K562 (cell line): ENCODE measurements at regions not wholly inside any gene's neighbourhood (a gene's known extent, or its start where the extent isn't known, plus 50 kb on each side); places are given as distances from the start of the nearest gene placed in this dataset.

Source experiments
- ATAC-seq: fragments of 200-7000 bp; cut with Tn5 transposase; 3 replicates; pipeline ENCODE4 v1.9.1; 2020; ENCODE audit warnings: moderate library complexity
- BruUV-seq: library from RNA; stranded (reverse); fragments of 400-500 nt; replicated peaks from 2 replicates; lab custom pipeline; 2021; lab: Mats Ljungman, UMichigan
- CTCF ChIA-PET: fragments of 300-600 bp; formaldehyde crosslinking; extraction: SDS; loops from one replicate; lab custom pipeline; 2021; ENCODE audit warnings: low intra/inter-chr PET ratio; lab: Yijun Ruan, JAX
- POLR2A ChIA-PET: fragments of 300-600, 350-650 bp; sonication (Branson Sonifier 250); formaldehyde crosslinking; extraction: SDS; loops from one replicate; lab custom pipeline; 2021; ENCODE audit warnings: antibody characterized with exemption, inconsistent platforms; lab: Yijun Ruan, JAX
- DNase-seq, 4 experiments: peaks; one replicate each; pipeline versions ENCODE4 v3.0.0 to v3.0.0-alpha.2; 2011 to 2018; ENCODE audit warnings: low spot score in 3 of 4, mixed read lengths in 3 of 4; ENCODE audit errors: extremely low read depth in 1 of 4
- FAIRE-seq: peaks from 2 replicates; lab custom pipeline; 2011; peaks lifted over from hg19 to GRCh38; lab: Jason Lieb, UNC
- H2AFZ ChIP-seq: 2 replicates; pipeline ENCODE4 v1.6.0; 2011; ENCODE audit warnings: low read depth, low read length, control low read depth, inconsistent platforms
- H3K27ac ChIP-seq: fragments of 200-600 bp; 3 replicates; pipeline ENCODE4 v1.8.0; 2011; ENCODE audit warnings: low read depth, mild to moderate bottlenecking, control low read depth, inconsistent platforms, low read length, moderate library complexity, mixed read lengths; ENCODE audit errors: extremely low read depth
- H3K27me3 ChIP-seq, 2 experiments: fragments of 300-600 bp in 1 of 2; 2 replicates in 1 of 2; 3 replicates in 1 of 2; pipeline versions ENCODE4 v1.6.0 to v1.8.0; 2011; ENCODE audit warnings: inconsistent platforms in 2 of 2, low read length in 2 of 2, mild to moderate bottlenecking in 1 of 2, mixed read lengths in 1 of 2, moderate library complexity in 1 of 2; ENCODE audit not compliant: control insufficient read depth in 2 of 2, insufficient read depth in 2 of 2
- H3K36me3 ChIP-seq: fragments of 300-600 bp; 3 replicates; pipeline ENCODE4 v1.8.0; 2011; ENCODE audit warnings: mild to moderate bottlenecking, low read length, inconsistent platforms; ENCODE audit not compliant: control insufficient read depth, insufficient read depth
- H3K4me1 ChIP-seq, 2 experiments: fragments of 200-600 bp in 1 of 2; replicated peaks in 1 of 2; 2 replicates in 1 of 2; 3 replicates in 1 of 2; pipeline versions ENCODE4 v1.5.1 to v1.8.0; 2011; ENCODE audit warnings: inconsistent platforms in 2 of 2, low read length in 2 of 2, mild to moderate bottlenecking in 1 of 2, mixed read lengths in 1 of 2, moderate library complexity in 1 of 2; ENCODE audit not compliant: control insufficient read depth in 2 of 2, insufficient read depth in 2 of 2
- H3K4me2 ChIP-seq: 2 replicates; pipeline ENCODE4 v1.6.1; 2011; ENCODE audit warnings: low read length, control low read depth, inconsistent platforms, mixed read lengths; ENCODE audit not compliant: insufficient read depth
- H3K4me3 ChIP-seq: fragments of 200-600 bp; sonication (generic), shearing (Covaris generic); 2 replicates; pipeline ENCODE4 v1.5.1; 2016; ENCODE audit warnings: control low read depth, inconsistent platforms
- H3K79me2 ChIP-seq: fragments of 200-600 bp; 3 replicates; pipeline ENCODE4 v1.8.0; 2011; ENCODE audit warnings: low read length, inconsistent platforms; ENCODE audit not compliant: control insufficient read depth, insufficient read depth
- H3K9ac ChIP-seq, 2 experiments: 2 replicates each; pipeline versions ENCODE4 v1.6.0 to v1.6.1; 2011; ENCODE audit warnings: low read depth in 2 of 2, low read length in 2 of 2, control low read depth in 1 of 2, inconsistent platforms in 1 of 2, mild to moderate bottlenecking in 1 of 2, mixed read lengths in 1 of 2; ENCODE audit not compliant: insufficient read depth in 1 of 2
- H3K9me1 ChIP-seq: one replicate; pipeline ENCODE4 v1.6.0; 2011; ENCODE audit warnings: inconsistent platforms, mild to moderate bottlenecking, low read length, moderate library complexity; ENCODE audit not compliant: control insufficient read depth, insufficient read depth
- H3K9me3 ChIP-seq: replicated peaks from 2 replicates; pipeline ENCODE4 v1.5.1; 2011; ENCODE audit warnings: low read depth, low read length, inconsistent platforms; ENCODE audit not compliant: control insufficient read depth, insufficient read depth
- H4K20me1 ChIP-seq: replicated peaks from 2 replicates; pipeline ENCODE4 v1.6.1; 2011; ENCODE audit warnings: low read length, inconsistent platforms, mixed read lengths; ENCODE audit not compliant: control insufficient read depth, insufficient read depth
- ARID1B ChIP-seq: fragments of 450-650 bp; IDR thresholded peaks from 2 replicates; pipeline ENCODE4 v1.6.1; 2016; ENCODE audit warnings: antibody characterized with exemption, mild to moderate bottlenecking, inconsistent platforms
- ASH1L ChIP-seq: fragments of 450-650 bp; IDR thresholded peaks from 2 replicates; pipeline ENCODE4 v1.6.1; 2018; ENCODE audit warnings: borderline replicate concordance, mild to moderate bottlenecking, low read depth; ENCODE audit not compliant: partially characterized antibody
- BRCA1 ChIP-seq, 2 experiments: fragments of 450-650 bp in 1 of 2; sonication (generic) in 1 of 2; formaldehyde crosslinking in 1 of 2; IDR thresholded peaks; 2 replicates each; pipeline versions ENCODE4 v1.5.0 to v1.6.1; 2017 to 2020; ENCODE audit warnings: mild to moderate bottlenecking in 1 of 2, missing genetic modification reagents in 1 of 2
- KHSRP ChIP-seq: fragments of 450-650 bp; IDR thresholded peaks from 2 replicates; pipeline ENCODE4 v1.6.1; 2017
- PHF8 ChIP-seq: fragments of 200-600 bp; sonication (generic); IDR thresholded peaks from 2 replicates; pipeline ENCODE4 v1.6.1; 2012; ENCODE audit warnings: mixed run types, mild to moderate bottlenecking, inconsistent platforms, low read length, moderate library complexity, borderline replicate concordance
- ZNF121 ChIP-seq: sonication (generic); formaldehyde crosslinking; conservative IDR thresholded peaks from 2 replicates; pipeline ENCODE4 v1.8.0; 2022; ENCODE audit warnings: missing genetic modification reagents
- ZNF23 ChIP-seq: fragments of 250-450 bp; sonication (Bioruptor Pico); IDR thresholded peaks from 2 replicates; pipeline ENCODE4 v1.4.0; 2020; ENCODE audit warnings: mild to moderate bottlenecking
- WGBS: fragments of 100-300 bp; shearing (Covaris generic); methylation state at CpG from one replicate; pipeline ENCODE4 v1.1.6; 2016; ENCODE audit warnings: low coverage, mixed read lengths; ENCODE audit not compliant: insufficient coverage; ENCODE audit errors: missing lambda C conversion rate; 5-methylcytosine and 5-hydroxymethylcytosine counted together
- in situ Hi-C: fragments of 300-500 bp; cut with MboI; formaldehyde crosslinking; loops from 4 replicates; pipeline ENCODE4 v1.15.0; 2018; ENCODE audit warnings: inconsistent platforms, mixed read lengths
- intact Hi-C: fragments of 100-400 bp; cut with micrococcal nuclease; formaldehyde crosslinking; loops from 2 replicates; pipeline ENCODE4 v1.14.2; 2022
- TF ChIP-seq, protein P1 (sequence below): IDR thresholded peaks from 2 replicates; pipeline ENCODE4 v1.6.1; 2016; ENCODE audit warnings: missing genetic modification characterization, missing compliant biosample characterization

DNA sequence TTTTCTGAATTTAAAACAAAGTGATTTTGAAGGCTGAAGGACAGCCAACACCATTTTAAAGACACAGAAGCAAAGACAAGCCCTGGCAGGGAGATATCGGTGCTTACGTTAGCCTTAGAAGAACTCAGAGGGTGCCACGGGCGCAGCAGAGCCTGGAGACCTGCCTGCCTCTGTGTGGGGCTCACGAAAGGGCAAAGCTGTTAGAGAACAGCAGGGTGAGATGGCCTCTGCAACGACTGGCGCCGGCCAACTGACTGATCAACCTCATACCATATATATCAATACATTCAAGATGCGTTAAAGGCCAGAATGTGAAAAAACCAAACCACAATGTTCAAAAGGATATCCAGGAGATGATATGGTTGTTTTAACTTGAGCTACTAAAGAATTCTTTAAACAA, 151.0 kb upstream of the RPS6KA2 start (continued):
- TF ChIP-seq ARID1B (no peak), ZNF121 (CRISPR knock-in tag) (no peak), KHSRP (no peak)

- peaks cover 4% of the 10 kb centered on the region; the same call in 1 of the 2 replicates for H4K20me1 ChIP-seq
- no peak overlapping the region for H3K4me2 ChIP-seq
- intact Hi-C loops, result loop anchor here (5.0 to 10.0 kb wide), 3 partner anchors 210 to 508 kb away; no protein-coding TSS in a partner anchor
- no peak overlapping the region for H3K9ac ChIP-seq
- TF ChIP-seq ASH1L (no peak), PHF8 (no peak), ZNF23 (CRISPR knock-in tag) (no peak), BRCA1 (IDR thresholded peaks at IDR 0.05) (no peak), BRCA1 (CRISPR knock-in tag; IDR thresholded peaks at IDR 0.05) (0 out of 2 replicates have a peak, but pooled peaks have one; percentile 41)
- TF ChIP-seq, protein P1, sequence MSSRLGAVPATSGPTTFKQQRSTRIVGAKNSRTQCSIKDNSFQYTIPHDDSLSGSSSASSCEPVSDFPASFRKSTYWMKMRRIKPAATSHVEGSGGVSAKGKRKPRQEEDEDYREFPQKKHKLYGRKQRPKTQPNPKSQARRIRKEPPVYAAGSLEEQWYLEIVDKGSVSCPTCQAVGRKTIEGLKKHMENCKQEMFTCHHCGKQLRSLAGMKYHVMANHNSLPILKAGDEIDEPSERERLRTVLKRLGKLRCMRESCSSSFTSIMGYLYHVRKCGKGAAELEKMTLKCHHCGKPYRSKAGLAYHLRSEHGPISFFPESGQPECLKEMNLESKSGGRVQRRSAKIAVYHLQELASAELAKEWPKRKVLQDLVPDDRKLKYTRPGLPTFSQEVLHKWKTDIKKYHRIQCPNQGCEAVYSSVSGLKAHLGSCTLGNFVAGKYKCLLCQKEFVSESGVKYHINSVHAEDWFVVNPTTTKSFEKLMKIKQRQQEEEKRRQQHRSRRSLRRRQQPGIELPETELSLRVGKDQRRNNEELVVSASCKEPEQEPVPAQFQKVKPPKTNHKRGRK, result no peak
- no peaks in the 10 kb centered on the region for H3K9me3 ChIP-seq
- H3K27me3 ChIP-seq, result peaks cover 20 to 63% of the 10 kb centered on the region in 2 experiments
- in situ Hi-C loops, result loop anchor here (5.0 to 10.0 kb wide), 3 partner anchors 178 to 588 kb away; partner anchors contain the start of gene RNASET2
- H3K9me1 ChIP-seq, result no peaks in the 10 kb centered on the region
- no peak overlapping the region for H3K4me3 ChIP-seq
- ChIA-PET CTCF (interaction anchor here (1.4 kb wide), 1 partner anchor 10 kb away, joined by 3 read pairs; no protein-coding TSS in a partner anchor), POLR2A (interaction anchor here (0.6 kb wide), 1 partner anchor 1692 kb away, joined by 3 read pairs; no protein-coding TSS in a partner anchor)
- FAIRE-seq (no peak), ATAC-seq (no peak), DNase-seq (no peak)
- BruUV-seq, result no TSS peak
- no peak overlapping the region for H2AFZ ChIP-seq
- no peaks in the 10 kb centered on the region for H3K36me3 ChIP-seq
- 21% methylated on average over 14 of the region's 14 CpGs for WGBS
- no peak overlapping the region for H3K27ac ChIP-seq
- no peaks in the 10 kb centered on the region for H3K79me2 ChIP-seq
- H3K4me1 ChIP-seq, result peaks cover 0 to 9% of the 10 kb centered on the region in 2 experiments; a peak in 2 of 5 replicates
Observed at GRCh38 chr6:166777096-166777630, 150.1 kb upstream of the RPS6KA2 start.
